Transverse colon (tissue), 4 donors: ENCODE measurements at regions not wholly inside any gene's neighbourhood (a gene's known extent, or its start where the extent isn't known, plus 50 kb on each side); places are given as distances from the start of the nearest gene placed in this dataset.

Experiments used
- EP300 ChIP-seq: sonication (generic); formaldehyde crosslinking; IDR thresholded peaks from one replicate; pipeline ENCODE4 v1.6.1; 2017; ENCODE audit warnings: antibody characterized with exemption, low read depth
- POLR2A ChIP-seq: fragments of 450-650 bp; IDR thresholded peaks from one replicate; pipeline ENCODE4 v1.6.1; 2016; ENCODE audit warnings: antibody characterized with exemption, mild to moderate bottlenecking, moderate library complexity
- POLR2AphosphoS5 ChIP-seq, 3 donors: sonication (generic); formaldehyde crosslinking; IDR thresholded peaks; one replicate each; pipeline ENCODE4 v1.6.1; 2016; ENCODE audit warnings: antibody characterized with exemption in 3 of 3
- TF ChIP-seq, protein P1 (sequence below), 5 experiments: fragments of 200-600 bp in 3 of 5; fragments of 450-650 bp in 2 of 5; sonication (generic) in 3 of 5; IDR thresholded peaks; 1 replicate in 2 of 5; 2 replicates in 3 of 5; pipeline ENCODE4 v1.5.1; 2016 to 2017; ENCODE audit warnings: antibody characterized with exemption in 5 of 5, inconsistent platforms in 3 of 5, mild to moderate bottlenecking in 2 of 5, moderate library complexity in 1 of 5

DNA sequence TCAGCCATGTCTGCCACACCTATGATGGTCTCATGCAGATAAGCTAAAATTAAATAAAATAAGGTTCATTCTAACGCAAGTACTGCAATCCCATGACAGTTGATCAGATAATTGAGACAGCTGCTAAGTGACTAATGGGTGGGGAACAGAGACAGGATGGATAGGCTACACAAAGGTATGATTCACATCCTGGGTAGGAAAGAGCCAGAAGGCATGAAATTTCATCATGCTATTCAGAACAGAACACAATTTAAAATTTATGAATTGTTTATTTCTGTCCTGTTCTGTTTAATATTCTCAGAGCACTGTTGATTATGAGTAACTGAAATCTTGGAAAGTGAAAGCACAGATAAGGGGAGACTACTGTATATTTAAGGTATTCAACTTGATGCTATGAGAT lies 381.8 kb upstream of the SORCS1 start:
- TF ChIP-seq, protein P1, sequence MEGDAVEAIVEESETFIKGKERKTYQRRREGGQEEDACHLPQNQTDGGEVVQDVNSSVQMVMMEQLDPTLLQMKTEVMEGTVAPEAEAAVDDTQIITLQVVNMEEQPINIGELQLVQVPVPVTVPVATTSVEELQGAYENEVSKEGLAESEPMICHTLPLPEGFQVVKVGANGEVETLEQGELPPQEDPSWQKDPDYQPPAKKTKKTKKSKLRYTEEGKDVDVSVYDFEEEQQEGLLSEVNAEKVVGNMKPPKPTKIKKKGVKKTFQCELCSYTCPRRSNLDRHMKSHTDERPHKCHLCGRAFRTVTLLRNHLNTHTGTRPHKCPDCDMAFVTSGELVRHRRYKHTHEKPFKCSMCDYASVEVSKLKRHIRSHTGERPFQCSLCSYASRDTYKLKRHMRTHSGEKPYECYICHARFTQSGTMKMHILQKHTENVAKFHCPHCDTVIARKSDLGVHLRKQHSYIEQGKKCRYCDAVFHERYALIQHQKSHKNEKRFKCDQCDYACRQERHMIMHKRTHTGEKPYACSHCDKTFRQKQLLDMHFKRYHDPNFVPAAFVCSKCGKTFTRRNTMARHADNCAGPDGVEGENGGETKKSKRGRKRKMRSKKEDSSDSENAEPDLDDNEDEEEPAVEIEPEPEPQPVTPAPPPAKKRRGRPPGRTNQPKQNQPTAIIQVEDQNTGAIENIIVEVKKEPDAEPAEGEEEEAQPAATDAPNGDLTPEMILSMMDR (IDR thresholded peaks at IDR 0.05) = no peak
- no peak for TF ChIP-seq POLR2A
- TF ChIP-seq EP300 = no peak
- no peak for TF ChIP-seq POLR2AphosphoS5 (IDR thresholded peaks at IDR 0.05)
